Activated naive CD4-positive, alpha-beta T cell treated with anti-CD3 and anti-CD28 coated beads, Interleukin-2, amount 50 U/mL, for 16 hours (primary cell): ENCODE measurements at regions not wholly inside any gene's neighbourhood (a gene's known extent, or its start where the extent isn't known, plus 50 kb on each side); places are given as distances from the start of the nearest gene placed in this dataset.

Source experiments
- DNase-seq: peaks from one replicate; pipeline ENCODE4 v3.0.0-alpha.2; 2020

- no peak for DNase-seq
Measured at GRCh38 chr15:60057554-60057953, 53.4 kb downstream of the FOXB1 start.

- no peak for DNase-seq
Measured at GRCh38 chr15:60059186-60059585, 55.1 kb downstream of the FOXB1 start.

- DNase-seq, result no peak
Measured at GRCh38 chr15:60061758-60062157, 57.6 kb downstream of the FOXB1 start.

- DNase-seq, result no peak
Measured at GRCh38 chr15:60062826-60063225, 58.7 kb downstream of the FOXB1 start.

GRCh38 chr15:60065951-60066350, 61.8 kb downstream of the FOXB1 start:
- DNase-seq, result no peak

- no peak for DNase-seq
Measured at GRCh38 chr15:60070838-60071493, 66.9 kb downstream of the FOXB1 start.

GRCh38 chr15:60072826-60073465, 68.8 kb downstream of the FOXB1 start:
- no peak for DNase-seq

GRCh38 chr15:60073466-60073840, 69.3 kb downstream of the FOXB1 start:
- DNase-seq, result no peak

- no peak for DNase-seq
Measured at GRCh38 chr15:60074181-60074885, 70.2 kb downstream of the FOXB1 start.

- DNase-seq, result no peak
Measured at GRCh38 chr15:60076045-60076444, 71.9 kb downstream of the FOXB1 start.

GRCh38 chr15:60076582-60077276, 72.6 kb downstream of the FOXB1 start:
- no peak for DNase-seq

- DNase-seq, result no peak
Measured at GRCh38 chr15:60077581-60078359, 73.7 kb downstream of the FOXB1 start.

- no peak for DNase-seq
Measured at GRCh38 chr15:60079210-60079609, 75.1 kb downstream of the FOXB1 start.

- no peak for DNase-seq
Measured at GRCh38 chr15:60081976-60082375, 77.9 kb downstream of the FOXB1 start.

GRCh38 chr15:60083318-60083717, 79.2 kb downstream of the FOXB1 start:
- DNase-seq, result no peak

GRCh38 chr15:60086681-60087429, 82.7 kb downstream of the FOXB1 start:
- DNase-seq, result no peak

- DNase-seq, result no peak
Measured at GRCh38 chr15:60087561-60087960, 83.5 kb downstream of the FOXB1 start.

- no peak for DNase-seq
Measured at GRCh38 chr15:60090747-60091146, 86.6 kb downstream of the FOXB1 start.

GRCh38 chr15:60091157-60091556, 87.0 kb downstream of the FOXB1 start:
- DNase-seq, result no peak

- no peak for DNase-seq
Measured at GRCh38 chr15:60091911-60092310, 87.8 kb downstream of the FOXB1 start.

- no peak for DNase-seq
Measured at GRCh38 chr15:60093273-60094067, 89.4 kb downstream of the FOXB1 start.
